Endothelial cell of umbilical vein (primary cell): ENCODE measurements at regions not wholly inside any gene's neighbourhood (a gene's known extent, or its start where the extent isn't known, plus 50 kb on each side); places are given as distances from the start of the nearest gene placed in this dataset.

Experiments
- BruUV-seq: library from RNA; stranded (reverse); fragments of 400-500 nt; replicated peaks from 2 replicates; lab custom pipeline; 2021; lab: Mats Ljungman, UMichigan
- CTCF ChIA-PET: fragments of 300-600, 350-600 bp; sonication (Branson Sonifier 250); formaldehyde crosslinking; loops from one replicate; lab custom pipeline; 2021; ENCODE audit warnings: antibody characterized with exemption, inconsistent platforms; lab: Charles Lee
- POLR2A ChIA-PET: fragments of 300-600, 350-600 bp; sonication (Branson Sonifier 250); formaldehyde crosslinking; loops from one replicate; lab custom pipeline; 2021; ENCODE audit warnings: antibody characterized with exemption, inconsistent platforms; lab: Charles Lee
- DNase-seq: peaks from one replicate; pipeline ENCODE4 v3.0.0-alpha.2; 2011; ENCODE audit warnings: low read depth, low spot score
- FAIRE-seq: peaks from 2 replicates; lab custom pipeline; 2011; peaks lifted over from hg19 to GRCh38; lab: Jason Lieb, UNC
- H2AFZ ChIP-seq: 2 replicates; pipeline ENCODE4 v1.6.0; 2012; ENCODE audit warnings: low read depth, low read length, control low read depth, inconsistent platforms
- H3K27ac ChIP-seq: 2 replicates; pipeline ENCODE4 v1.5.1; 2011; ENCODE audit warnings: low read depth, mild to moderate bottlenecking, control low read depth, low read length, moderate library complexity; ENCODE audit not compliant: insufficient read depth
- H3K27me3 ChIP-seq, 2 experiments: 2 replicates each; pipeline versions ENCODE4 v1.6.0 to v1.6.1; 2011; ENCODE audit warnings: low read length in 2 of 2, mixed read lengths in 1 of 2; ENCODE audit not compliant: control insufficient read depth in 2 of 2, insufficient read depth in 2 of 2
- H3K36me3 ChIP-seq, 2 experiments: 2 replicates in 1 of 2; 3 replicates in 1 of 2; pipeline ENCODE4 v1.5.1; 2011; ENCODE audit warnings: low read length in 2 of 2, mild to moderate bottlenecking in 1 of 2, moderate library complexity in 1 of 2; ENCODE audit not compliant: control insufficient read depth in 2 of 2, insufficient read depth in 2 of 2; ENCODE audit errors: extremely low read depth in 1 of 2
- H3K4me1 ChIP-seq: 3 replicates; pipeline ENCODE4 v1.5.1; 2011; ENCODE audit warnings: mild to moderate bottlenecking, low read length; ENCODE audit not compliant: control insufficient read depth, insufficient read depth; ENCODE audit errors: extremely low read depth
- H3K4me2 ChIP-seq: 2 replicates; pipeline ENCODE4 v1.6.1; 2011; ENCODE audit warnings: low read length, control low read depth, mixed read lengths; ENCODE audit not compliant: insufficient read depth
- H3K4me3 ChIP-seq, 3 experiments: fragments of 200-600 bp in 1 of 3; sonication (generic), shearing (Covaris generic) in 1 of 3; replicated peaks in 1 of 3; 2 replicates each; pipeline ENCODE4 v1.5.1; 2011 to 2016; ENCODE audit warnings: control low read depth in 3 of 3, low read length in 3 of 3, mild to moderate bottlenecking in 2 of 3, inconsistent platforms in 1 of 3, low read depth in 1 of 3, moderate library complexity in 1 of 3; ENCODE audit not compliant: insufficient read depth in 1 of 3
- H3K79me2 ChIP-seq: 2 replicates; pipeline ENCODE4 v1.6.0; 2012; ENCODE audit warnings: low read length, inconsistent platforms; ENCODE audit not compliant: control insufficient read depth, insufficient read depth
- H3K9ac ChIP-seq: replicated peaks from 2 replicates; pipeline ENCODE3; 2011; ENCODE audit warnings: low read length, control low read depth; ENCODE audit not compliant: insufficient read depth; ENCODE audit errors: extremely low read depth
- H3K9me1 ChIP-seq: replicated peaks from 3 replicates; pipeline ENCODE4 v1.6.0; 2011; ENCODE audit warnings: mild to moderate bottlenecking, low read length; ENCODE audit not compliant: control insufficient read depth, insufficient read depth; ENCODE audit errors: extremely low read depth
- H3K9me3 ChIP-seq: replicated peaks from 2 replicates; pipeline ENCODE4 v1.5.1; 2012; ENCODE audit warnings: low read length, inconsistent platforms; ENCODE audit not compliant: control insufficient read depth, insufficient read depth
- H4K20me1 ChIP-seq: replicated peaks from 2 replicates; pipeline ENCODE3; 2011; ENCODE audit warnings: mild to moderate bottlenecking, low read length; ENCODE audit not compliant: control insufficient read depth, insufficient read depth; ENCODE audit errors: extremely low read depth
- CTCF ChIP-seq, 2 donors: IDR thresholded peaks; 1 replicate in 1 of 2; 2 replicates in 1 of 2; pipeline ENCODE4 v1.5.1; 2011; ENCODE audit warnings: low read length in 2 of 2, mild to moderate bottlenecking in 2 of 2, moderate library complexity in 2 of 2, control low read depth in 1 of 2, inconsistent platforms in 1 of 2, low read depth in 1 of 2; ENCODE audit not compliant: insufficient read depth in 1 of 2; ENCODE audit errors: extremely low read depth in 1 of 2
- EZH2 ChIP-seq: IDR thresholded peaks from 2 replicates; pipeline ENCODE4 v1.6.1; 2012; ENCODE audit warnings: borderline replicate concordance, low read depth, mild to moderate bottlenecking, moderate library complexity, low read length, inconsistent platforms; ENCODE audit not compliant: severe bottlenecking
- FOS ChIP-seq: IDR thresholded peaks from 2 replicates; pipeline ENCODE4 v1.6.1; 2011; ENCODE audit warnings: mild to moderate bottlenecking, low read length, moderate library complexity, borderline replicate concordance; ENCODE audit not compliant: insufficient read depth
- GATA2 ChIP-seq: IDR thresholded peaks from 2 replicates; pipeline ENCODE4 v1.7.0; 2011; ENCODE audit warnings: low read depth, mild to moderate bottlenecking, moderate library complexity, mixed read lengths, low read length; ENCODE audit not compliant: insufficient read length, insufficient read depth
- JUN ChIP-seq: IDR thresholded peaks from 2 replicates; pipeline ENCODE4 v1.6.1; 2011; ENCODE audit warnings: borderline replicate concordance, low read depth; ENCODE audit not compliant: insufficient read length, insufficient read depth
- MYC ChIP-seq: IDR thresholded peaks from one replicate; pipeline ENCODE4 v1.6.1; 2011; ENCODE audit warnings: mild to moderate bottlenecking, low read depth, low read length
- POLR2A ChIP-seq: IDR thresholded peaks from 2 replicates; pipeline ENCODE4 v1.6.1; 2012; ENCODE audit warnings: low read depth, mild to moderate bottlenecking, control low read depth, low read length
- POLR2AphosphoS5 ChIP-seq: IDR thresholded peaks from 2 replicates; pipeline ENCODE4 v1.6.1; 2012; ENCODE audit warnings: low read depth, mild to moderate bottlenecking, control low read depth, low read length, moderate library complexity; ENCODE audit not compliant: insufficient read depth
- dilution Hi-C: fragments of 300-500 bp; cut with MboI; formaldehyde crosslinking; loops from one replicate; pipeline ENCODE4 v1.15.0; 2019; ENCODE audit warnings: low sequenced_read_pairs; ENCODE audit not compliant: extremely low pct_ligation_motif_present
- intact Hi-C: fragments of 100-400 bp; cut with micrococcal nuclease; formaldehyde crosslinking; loops from one replicate; pipeline ENCODE4 v1.10.0; 2022
- TF ChIP-seq, protein P1 (sequence below): IDR thresholded peaks from 2 replicates; pipeline ENCODE4 v1.6.1; 2011; ENCODE audit not compliant: insufficient read depth, insufficient read length

DNA sequence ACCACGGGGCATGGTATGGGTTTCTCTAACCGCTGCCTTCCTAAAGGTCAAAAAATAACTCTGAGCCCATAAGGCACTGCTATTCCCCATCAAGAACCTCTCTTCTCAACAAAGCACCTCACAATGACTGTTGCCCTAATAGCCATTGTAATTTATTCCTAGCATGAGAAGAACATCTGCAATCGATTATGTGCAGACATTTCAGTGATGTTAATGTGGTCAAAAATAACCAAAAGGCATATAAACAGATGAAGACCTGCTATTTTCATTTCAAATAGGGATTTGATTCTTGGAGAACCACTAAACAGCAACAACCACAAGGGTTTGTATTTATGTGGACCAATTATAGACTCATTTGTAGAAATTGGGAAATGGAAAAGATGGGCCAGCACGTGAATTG lies 356.6 kb downstream of the FBXO15 start:
- dilution Hi-C loops (no loop called here), intact Hi-C loops (no loop called here)
- DNase-seq = no peak
- POLR2A ChIA-PET = no interaction called here
- H3K9ac ChIP-seq = no peak overlapping the region
- H4K20me1 ChIP-seq = no peaks in the 10 kb centered on the region
- H3K27me3 ChIP-seq = no peaks in the 10 kb centered on the region
- H3K4me2 ChIP-seq = no peak overlapping the region
- no peak for FAIRE-seq
- H3K4me1 ChIP-seq = no peaks in the 10 kb centered on the region
- H2AFZ ChIP-seq = no peak overlapping the region
- no peak overlapping the region for H3K4me3 ChIP-seq
- no peaks in the 10 kb centered on the region for H3K79me2 ChIP-seq
- no TSS peak for BruUV-seq
- H3K9me3 ChIP-seq = no peaks in the 10 kb centered on the region
- no peak overlapping the region for H3K27ac ChIP-seq
- no peaks in the 10 kb centered on the region for H3K36me3 ChIP-seq
- CTCF ChIA-PET = no interaction called here
- H3K9me1 ChIP-seq = no peaks in the 10 kb centered on the region
- TF ChIP-seq EZH2 (no peak), POLR2A (no peak), POLR2AphosphoS5 (no peak), JUN (no peak), CTCF (IDR thresholded peaks at IDR 0.05; ENCODE audit: extremely low read depth in 1 of 2, insufficient read depth in 1 of 2, low read depth in 1 of 2, low read length in 2 of 2) (no peak), GATA2 (no peak), FOS (no peak), MYC (no peak)
- TF ChIP-seq, protein P1, sequence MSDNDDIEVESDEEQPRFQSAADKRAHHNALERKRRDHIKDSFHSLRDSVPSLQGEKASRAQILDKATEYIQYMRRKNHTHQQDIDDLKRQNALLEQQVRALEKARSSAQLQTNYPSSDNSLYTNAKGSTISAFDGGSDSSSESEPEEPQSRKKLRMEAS = no peak
